HFFc6 (cell line): ENCODE measurements at regions not wholly inside any gene's neighbourhood (a gene's known extent, or its start where the extent isn't known, plus 50 kb on each side); places are given as distances from the start of the nearest gene placed in this dataset.

Experiments used
- DNase-seq: peaks from one replicate; pipeline ENCODE4 v3.0.0-alpha.2; 2018
- H3K27ac Mint-ChIP-seq: 2 replicates; pipeline ENCODE4 v1.8.0; 2020; ENCODE audit warnings: mild to moderate bottlenecking, mixed read lengths
- H3K27me3 Mint-ChIP-seq: 2 replicates; pipeline ENCODE4 v1.8.0; 2021; ENCODE audit warnings: mild to moderate bottlenecking, moderate library complexity, mixed read lengths; ENCODE audit not compliant: insufficient read depth
- H3K36me3 Mint-ChIP-seq: 2 replicates; pipeline ENCODE4 v1.8.0; 2021; ENCODE audit warnings: low read depth, mixed read lengths
- H3K4me1 Mint-ChIP-seq: 2 replicates; pipeline ENCODE4 v1.8.0; 2020; ENCODE audit warnings: low read depth, mixed read lengths
- H3K4me3 Mint-ChIP-seq: 2 replicates; pipeline ENCODE4 v1.8.0; 2020; ENCODE audit warnings: mild to moderate bottlenecking, moderate library complexity, mixed read lengths
- H3K9me3 Mint-ChIP-seq: 2 replicates; pipeline ENCODE4 v1.8.0; 2020; ENCODE audit warnings: mild to moderate bottlenecking, mixed read lengths
- TF ChIP-seq, protein P1 (sequence below): fragments of 200-600 bp; sonication (generic); IDR thresholded peaks from 2 replicates; pipeline ENCODE4 v1.5.0; 2021; ENCODE audit warnings: antibody characterized with exemption, mild to moderate bottlenecking

GRCh38 chr4:26199596-26199995 lies 121.2 kb upstream of the RBPJ start:
- no peak overlapping the region for H3K4me3 Mint-ChIP-seq
- TF ChIP-seq, protein P1, sequence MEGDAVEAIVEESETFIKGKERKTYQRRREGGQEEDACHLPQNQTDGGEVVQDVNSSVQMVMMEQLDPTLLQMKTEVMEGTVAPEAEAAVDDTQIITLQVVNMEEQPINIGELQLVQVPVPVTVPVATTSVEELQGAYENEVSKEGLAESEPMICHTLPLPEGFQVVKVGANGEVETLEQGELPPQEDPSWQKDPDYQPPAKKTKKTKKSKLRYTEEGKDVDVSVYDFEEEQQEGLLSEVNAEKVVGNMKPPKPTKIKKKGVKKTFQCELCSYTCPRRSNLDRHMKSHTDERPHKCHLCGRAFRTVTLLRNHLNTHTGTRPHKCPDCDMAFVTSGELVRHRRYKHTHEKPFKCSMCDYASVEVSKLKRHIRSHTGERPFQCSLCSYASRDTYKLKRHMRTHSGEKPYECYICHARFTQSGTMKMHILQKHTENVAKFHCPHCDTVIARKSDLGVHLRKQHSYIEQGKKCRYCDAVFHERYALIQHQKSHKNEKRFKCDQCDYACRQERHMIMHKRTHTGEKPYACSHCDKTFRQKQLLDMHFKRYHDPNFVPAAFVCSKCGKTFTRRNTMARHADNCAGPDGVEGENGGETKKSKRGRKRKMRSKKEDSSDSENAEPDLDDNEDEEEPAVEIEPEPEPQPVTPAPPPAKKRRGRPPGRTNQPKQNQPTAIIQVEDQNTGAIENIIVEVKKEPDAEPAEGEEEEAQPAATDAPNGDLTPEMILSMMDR = no peak
- no peaks in the 10 kb centered on the region for H3K36me3 Mint-ChIP-seq
- H3K27ac Mint-ChIP-seq = peak overlapping the region; percentile 84
- H3K4me1 Mint-ChIP-seq = peaks cover 66% of the 10 kb centered on the region
- H3K27me3 Mint-ChIP-seq = no peaks in the 10 kb centered on the region; the same call in 1 of the 2 replicates
- no peak for DNase-seq
- no peaks in the 10 kb centered on the region for H3K9me3 Mint-ChIP-seq

DNA sequence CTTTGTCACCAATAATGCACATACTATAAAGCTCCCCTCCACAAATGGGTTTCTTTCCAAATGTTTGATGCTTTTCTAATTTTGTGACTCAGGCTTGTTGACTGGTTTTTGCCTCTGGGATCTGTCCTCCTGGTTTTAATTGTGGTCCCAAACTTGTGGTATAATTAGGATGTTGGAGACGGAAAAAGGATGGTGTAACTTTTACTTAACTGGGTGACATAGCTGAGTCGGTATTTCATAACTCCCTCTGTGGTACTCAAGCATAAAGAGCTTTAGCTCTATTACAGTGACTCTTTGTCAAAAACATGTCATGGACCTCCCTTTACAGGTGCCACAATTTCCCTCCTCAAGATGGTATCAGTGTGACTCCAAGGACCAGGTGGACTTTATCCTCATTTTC lies 119.7 kb upstream of the RBPJ start:
- Mint-ChIP-seq H3K4me1 (peaks cover 63% of the 10 kb centered on the region), H3K27ac (no peak overlapping the region; the same call in 1 of the 2 replicates), H3K9me3 (no peaks in the 10 kb centered on the region), H3K36me3 (no peaks in the 10 kb centered on the region), H3K27me3 (no peaks in the 10 kb centered on the region; the same call in 1 of the 2 replicates), H3K4me3 (no peak overlapping the region)
- DNase-seq = peak; percentile 44
- TF ChIP-seq, protein P1 = no peak

- TF ChIP-seq, protein P1 = no peak
- Mint-ChIP-seq H3K4me1 (peaks cover 38% of the 10 kb centered on the region), H3K4me3 (no peak overlapping the region), H3K9me3 (no peaks in the 10 kb centered on the region), H3K36me3 (no peaks in the 10 kb centered on the region), H3K27ac (no peak overlapping the region), H3K27me3 (no peaks in the 10 kb centered on the region; the same call in none of the 2 replicates)
- DNase-seq = no peak
Measured at GRCh38 chr4:26204249-26204825, 116.5 kb upstream of the RBPJ start.

DNA sequence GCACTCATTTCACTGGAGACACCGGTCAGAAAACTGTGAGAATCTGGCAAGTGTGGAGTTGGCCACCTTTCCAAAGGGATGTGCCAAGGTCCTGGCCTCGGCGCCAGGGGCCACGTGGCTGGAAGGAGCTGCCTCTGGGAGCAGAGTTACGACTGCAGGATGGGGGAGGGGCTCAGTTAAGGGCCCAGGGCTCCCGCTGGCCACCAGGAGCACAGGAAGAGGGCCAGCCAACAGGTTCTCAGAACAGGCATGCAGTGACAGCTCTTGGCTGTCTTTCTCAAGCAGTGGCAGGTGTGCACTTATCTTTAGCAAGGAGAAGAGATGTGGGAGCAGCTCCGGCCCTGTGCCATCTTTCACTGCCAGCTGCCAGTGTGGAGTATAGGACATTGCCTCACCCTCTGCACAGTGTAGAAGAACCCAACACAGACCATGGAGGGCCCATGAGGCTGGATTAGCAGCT lies 115.9 kb upstream of the RBPJ start:
- H3K4me1 Mint-ChIP-seq = peaks cover 32% of the 10 kb centered on the region

DNA sequence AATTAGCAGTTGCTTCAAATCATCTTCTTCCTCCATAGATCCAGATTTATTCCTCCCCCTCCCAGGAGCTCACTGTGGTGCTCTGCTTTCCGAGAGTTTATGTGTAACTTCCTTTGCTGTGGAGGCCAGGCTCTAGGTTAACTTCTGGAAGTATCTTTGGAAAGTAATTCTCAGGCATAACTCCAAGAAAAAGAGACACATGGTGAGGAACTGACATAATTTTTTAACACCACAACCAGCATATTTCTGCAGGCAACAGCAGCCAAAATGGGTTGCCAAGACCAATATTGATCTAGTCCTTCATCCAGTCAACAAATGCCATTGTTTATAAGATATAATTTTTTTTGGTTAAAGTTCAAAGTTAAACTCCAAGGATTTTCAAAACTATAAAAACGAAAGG lies 114.5 kb upstream of the RBPJ start:
- Mint-ChIP-seq H3K36me3 (no peaks in the 10 kb centered on the region), H3K9me3 (no peaks in the 10 kb centered on the region), H3K27me3 (peaks cover 3% of the 10 kb centered on the region), H3K27ac (no peak overlapping the region), H3K4me3 (no peak overlapping the region), H3K4me1 (peaks cover 21% of the 10 kb centered on the region)
- peak; percentile 17 for DNase-seq
- TF ChIP-seq, protein P1 = no peak

More for the DNA sequence above, 115.9 kb upstream of the RBPJ start:
- Mint-ChIP-seq H3K9me3 (no peaks in the 10 kb centered on the region), H3K27me3 (no peaks in the 10 kb centered on the region; the same call in none of the 2 replicates), H3K27ac (no peak overlapping the region), H3K4me3 (no peak overlapping the region), H3K36me3 (no peaks in the 10 kb centered on the region)
- TF ChIP-seq, protein P1 = no peak
- no peak for DNase-seq
